ENCODE measurements at regions not wholly inside any gene's neighbourhood (a gene's known extent, or its start where the extent isn't known, plus 50 kb on each side); places are given as distances from the start of the nearest gene placed in this dataset.

- no peaks in the 10 kb centered on the region for H3K36me3 Mint-ChIP-seq (ENCODE audit: low read depth)
- peak overlapping the region; percentile 99 for H3K27ac Mint-ChIP-seq
- no peaks in the 10 kb centered on the region; the same call in none of the 2 replicates for H3K27me3 Mint-ChIP-seq (ENCODE audit: insufficient read depth)
- peaks cover 60% of the 10 kb centered on the region for H3K4me1 Mint-ChIP-seq (ENCODE audit: low read depth)
- peak; percentile 91 for DNase-seq
- TF ChIP-seq CTCF (IDR thresholded peaks at IDR 0.05), result no peak
- H3K4me3 Mint-ChIP-seq, result peak overlapping the region; percentile 68
- no peaks in the 10 kb centered on the region for H3K9me3 Mint-ChIP-seq
Measured at GRCh38 chr6:4371207-4371921, 236.0 kb upstream of the ECI2 start.

GRCh38 chr6:4370066-4370465, 234.7 kb upstream of the ECI2 start:
- peaks cover 63% of the 10 kb centered on the region for H3K4me1 Mint-ChIP-seq (ENCODE audit: low read depth)
- DNase-seq, result peak; percentile 92
- H3K27ac Mint-ChIP-seq, result peak overlapping the region; percentile 99
- no peaks in the 10 kb centered on the region; the same call in 1 of the 2 replicates for H3K27me3 Mint-ChIP-seq (ENCODE audit: insufficient read depth)
- no peaks in the 10 kb centered on the region for H3K9me3 Mint-ChIP-seq
- TF ChIP-seq CTCF (IDR thresholded peaks at IDR 0.05), result peak; percentile 28
- no peaks in the 10 kb centered on the region for H3K36me3 Mint-ChIP-seq (ENCODE audit: low read depth)
- H3K4me3 Mint-ChIP-seq, result peak overlapping the region; percentile 83

GRCh38 chr6:4369616-4370015, 234.2 kb upstream of the ECI2 start:
- no peak for TF ChIP-seq CTCF (IDR thresholded peaks at IDR 0.05)
- H3K4me3 Mint-ChIP-seq, result peak overlapping the region; percentile 83
- peaks cover 63% of the 10 kb centered on the region for H3K4me1 Mint-ChIP-seq (ENCODE audit: low read depth)
- no peaks in the 10 kb centered on the region for H3K9me3 Mint-ChIP-seq
- H3K36me3 Mint-ChIP-seq (ENCODE audit: low read depth), result no peaks in the 10 kb centered on the region
- peak overlapping the region; percentile 99 for H3K27ac Mint-ChIP-seq
- H3K27me3 Mint-ChIP-seq (ENCODE audit: insufficient read depth), result no peaks in the 10 kb centered on the region; the same call in 1 of the 2 replicates
- DNase-seq, result peak; percentile 69

GRCh38 chr6:4368649-4369048, 233.3 kb upstream of the ECI2 start:
- no peaks in the 10 kb centered on the region for H3K9me3 Mint-ChIP-seq
- H3K4me3 Mint-ChIP-seq, result peak overlapping the region; percentile 83; the same call in 1 of the 2 replicates
- H3K4me1 Mint-ChIP-seq (ENCODE audit: low read depth), result peaks cover 72% of the 10 kb centered on the region
- TF ChIP-seq CTCF (IDR thresholded peaks at IDR 0.05), result no peak
- no peak for DNase-seq
- H3K36me3 Mint-ChIP-seq (ENCODE audit: low read depth), result no peaks in the 10 kb centered on the region
- H3K27ac Mint-ChIP-seq, result peak overlapping the region; percentile 99
- no peaks in the 10 kb centered on the region; the same call in 1 of the 2 replicates for H3K27me3 Mint-ChIP-seq (ENCODE audit: insufficient read depth)

GRCh38 chr6:4367643-4368042, 232.3 kb upstream of the ECI2 start:
- no peaks in the 10 kb centered on the region for H3K9me3 Mint-ChIP-seq

More at GRCh38 chr6:4367643-4368042, 232.3 kb upstream of the ECI2 start:
- peaks cover 66% of the 10 kb centered on the region for H3K4me1 Mint-ChIP-seq (ENCODE audit: low read depth)
- no peak for TF ChIP-seq CTCF (IDR thresholded peaks at IDR 0.05)
- H3K36me3 Mint-ChIP-seq (ENCODE audit: low read depth), result no peaks in the 10 kb centered on the region
- no peaks in the 10 kb centered on the region; the same call in 1 of the 2 replicates for H3K27me3 Mint-ChIP-seq (ENCODE audit: insufficient read depth)
- H3K27ac Mint-ChIP-seq, result peak overlapping the region; percentile 99
- no peak for DNase-seq
- no peak overlapping the region; the same call in 1 of the 2 replicates for H3K4me3 Mint-ChIP-seq
